NT2/D1 (cell line): ENCODE measurements at regions not wholly inside any gene's neighbourhood (a gene's known extent, or its start where the extent isn't known, plus 50 kb on each side); places are given as distances from the start of the nearest gene placed in this dataset.

Experiments used
- SUZ12 ChIP-seq: IDR thresholded peaks from 2 replicates; pipeline ENCODE4 v1.6.1; 2011; ENCODE audit not compliant: insufficient read length, insufficient read depth; ENCODE audit errors: extremely low read depth
- ZNF274 ChIP-seq: IDR thresholded peaks from 2 replicates; pipeline ENCODE4 v1.6.1; 2011; ENCODE audit warnings: mild to moderate bottlenecking, low read depth, low read length

- no peak for TF ChIP-seq ZNF274
- no peak for TF ChIP-seq SUZ12
Observed at GRCh38 chr1:99146129-99146848, 118.0 kb upstream of the PLPPR4 start.
